ENCODE measurements at regions not wholly inside any gene's neighbourhood (a gene's known extent, or its start where the extent isn't known, plus 50 kb on each side); places are given as distances from the start of the nearest gene placed in this dataset.
"Not testable (repeated sequence)": the region's sequence is repeated elsewhere in the genome, so short reads cannot be mapped to it uniquely, and the experiment has no call there.

DNA sequence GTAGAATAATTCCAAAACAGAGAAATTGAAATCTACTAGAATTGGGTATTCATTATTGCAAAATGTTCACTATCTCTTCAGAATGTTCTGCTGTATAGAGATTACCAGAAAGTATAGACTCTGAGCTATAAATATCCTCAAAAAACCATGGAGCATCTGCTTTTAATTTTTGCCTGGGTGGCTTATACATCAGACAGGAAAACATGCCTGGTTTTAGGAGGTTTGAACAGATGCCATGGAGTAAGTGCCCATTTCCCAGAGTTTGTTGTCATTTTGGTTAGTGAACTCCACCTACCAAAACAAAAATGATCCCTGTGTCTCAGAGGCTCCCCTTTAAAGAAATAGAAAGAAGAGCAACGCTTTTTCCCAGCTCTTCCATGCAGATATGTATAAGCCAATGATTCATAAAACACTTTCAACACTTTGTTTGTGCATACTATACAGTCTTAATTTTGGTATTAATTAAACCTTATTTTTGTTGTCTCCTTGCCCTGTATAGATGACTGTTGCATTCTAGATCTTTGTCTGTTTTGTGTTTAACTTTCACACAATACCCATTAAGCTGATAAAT lies 68.7 kb downstream of the MEPE start:
- peak; percentile 44 for DNase-seq (ENCODE audit: low read depth)

- DNase-seq (ENCODE audit: low read depth): no peak
These were observed 70.8 kb upstream of the SPP1 start for GRCh38 chr4:87904639-87905160.

DNA sequence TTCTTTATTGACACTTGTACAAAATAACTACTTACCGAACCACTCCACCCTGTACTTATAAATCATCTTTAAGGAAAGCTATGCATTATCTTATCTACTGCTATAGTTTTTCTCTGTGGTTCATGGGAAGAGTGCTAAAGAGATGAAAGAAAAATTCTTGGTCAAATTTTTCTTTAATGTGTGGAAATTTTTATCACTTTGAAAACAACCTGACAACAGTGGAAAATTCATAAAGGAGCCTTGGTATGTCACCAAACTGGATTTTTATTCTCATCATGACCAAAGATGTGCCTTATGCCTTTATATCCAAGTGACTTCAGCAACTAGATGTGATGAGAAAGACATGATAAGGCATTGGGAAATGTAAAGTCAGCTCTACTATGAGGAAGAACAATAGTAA lies 67.2 kb upstream of the SPP1 start:
- no peak for DNase-seq (ENCODE audit: low read depth)

- DNase-seq (ENCODE audit: low read depth): no peak
These were observed 64.7 kb upstream of the SPP1 start for GRCh38 chr4:87910795-87911194.

DNA sequence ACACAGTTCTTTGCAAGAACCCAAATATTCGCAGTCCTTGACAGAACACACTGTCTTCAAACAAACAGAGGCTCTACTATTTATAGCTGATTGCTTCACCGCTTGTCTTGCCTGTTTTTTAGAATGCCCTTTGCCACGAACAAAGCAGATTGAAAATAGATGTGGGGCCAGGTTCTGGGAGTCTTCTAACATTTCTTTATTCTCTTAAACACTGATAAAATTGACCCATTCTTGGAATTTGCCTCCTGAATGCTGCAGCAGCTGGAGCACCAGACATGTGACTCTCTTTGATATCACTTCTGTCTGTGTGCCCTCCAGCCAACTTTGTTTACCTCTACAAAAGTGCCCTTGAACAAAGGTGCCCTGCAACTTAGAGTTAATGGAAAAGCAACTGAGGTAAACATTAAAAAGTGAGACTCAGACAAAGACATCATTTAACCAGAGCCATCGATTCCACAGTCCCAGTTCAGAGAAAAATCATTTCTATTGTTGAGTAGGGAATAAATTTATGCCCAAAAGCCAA lies 64.2 kb upstream of the SPP1 start:
- no peak for DNase-seq (ENCODE audit: low read depth)

GRCh38 chr4:87912164-87913004 lies 63.1 kb upstream of the SPP1 start:
- DNase-seq (ENCODE audit: low read depth): no peak

DNA sequence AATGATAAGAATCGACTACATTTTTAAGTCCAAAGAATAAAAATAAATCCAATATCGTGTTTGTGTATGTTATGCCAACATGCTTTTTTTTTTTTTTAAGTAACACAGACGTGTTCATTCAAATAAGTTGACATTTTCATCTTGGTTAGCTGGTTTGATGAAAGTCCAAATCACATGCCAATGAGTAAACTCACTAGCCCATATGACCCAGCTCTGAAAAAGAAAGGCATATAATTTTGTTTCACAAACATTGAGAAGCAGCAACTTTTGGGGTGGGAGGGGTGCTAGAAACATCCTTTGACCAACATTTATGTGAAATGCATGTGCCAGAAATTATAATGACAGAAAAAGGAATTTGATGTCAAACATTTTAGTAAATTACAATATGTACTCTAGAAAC lies 61.6 kb upstream of the SPP1 start:
- peak; percentile 45 for DNase-seq (ENCODE audit: low read depth)

- DNase-seq (ENCODE audit: low read depth): no peak
These were observed 59.9 kb upstream of the SPP1 start for GRCh38 chr4:87915621-87916020.

DNA sequence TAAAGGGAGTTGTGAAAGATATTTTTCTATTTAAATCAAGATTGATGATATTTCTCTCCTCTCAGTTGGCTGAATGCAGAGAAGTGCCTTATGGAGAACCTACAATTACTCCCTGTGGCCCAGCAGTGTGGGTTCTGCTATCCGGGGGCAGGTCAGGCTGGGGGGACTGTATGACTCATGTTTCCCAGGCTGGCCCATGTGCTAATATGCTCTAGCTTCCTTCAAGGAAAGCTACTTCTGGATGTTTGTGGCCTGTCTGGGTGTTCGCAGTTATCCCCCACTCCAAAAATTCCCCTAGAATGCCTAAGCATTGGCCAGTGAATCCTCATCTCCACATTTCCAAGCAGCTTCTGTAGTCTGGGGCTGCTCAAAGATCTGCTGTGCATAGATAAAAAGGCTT lies 58.9 kb upstream of the SPP1 start:
- DNase-seq (ENCODE audit: low read depth): no peak

DNA sequence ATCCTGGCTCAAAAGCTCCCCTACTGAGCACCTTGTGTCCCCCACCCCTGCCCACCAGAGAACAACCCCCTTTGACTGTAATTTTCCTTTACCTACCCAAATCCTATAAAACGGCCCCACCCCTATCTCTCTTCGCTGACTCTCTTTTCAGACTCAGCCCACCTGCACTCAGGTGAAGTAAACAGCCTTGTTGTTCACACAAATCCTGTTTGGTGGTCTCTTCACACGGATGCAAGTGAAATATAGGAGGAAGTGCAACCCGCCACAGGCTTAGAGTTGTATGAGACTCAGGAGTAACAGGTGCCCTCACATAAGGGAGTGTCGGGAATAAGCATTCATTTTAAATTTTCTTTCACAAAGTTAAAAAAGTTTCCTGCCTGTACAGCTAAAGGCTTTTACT lies 57.6 kb upstream of the SPP1 start:
- not testable (repeated sequence) for DNase-seq (ENCODE audit: low read depth)

DNA sequence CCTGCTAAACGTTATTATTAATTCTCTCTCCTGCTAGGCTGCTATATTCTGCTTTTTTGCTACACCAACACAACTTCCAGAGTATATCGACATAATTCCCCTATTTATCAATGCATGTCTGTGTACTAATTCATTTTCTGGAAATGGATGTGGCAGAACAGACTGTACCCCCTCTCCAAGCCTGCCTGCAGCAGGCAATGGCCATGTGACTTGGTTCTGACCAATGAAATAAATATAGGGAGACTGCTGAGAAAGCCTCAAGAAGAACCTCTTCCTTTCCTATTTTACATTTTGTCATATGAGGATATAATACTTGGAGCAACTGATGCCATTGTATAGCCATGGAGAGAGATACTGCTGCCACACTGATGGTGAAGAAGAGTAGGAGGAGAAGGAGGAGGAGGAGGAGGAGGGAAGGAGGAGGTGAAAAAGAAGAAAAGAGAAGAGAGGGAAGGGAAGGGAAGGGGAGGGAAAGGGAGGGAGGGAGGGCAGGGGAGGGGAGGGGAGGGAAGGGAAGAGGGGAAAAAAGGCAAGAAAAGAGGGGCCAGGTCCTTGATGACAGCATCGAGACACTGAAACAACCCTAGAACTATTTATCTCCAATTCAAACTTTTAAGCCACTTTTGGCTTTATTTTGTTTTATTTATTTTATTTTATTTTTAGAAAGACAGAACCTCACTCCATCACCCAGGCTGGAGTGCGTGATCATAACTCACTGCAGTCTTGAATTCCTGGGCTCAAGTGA lies 57.0 kb upstream of the SPP1 start:
- DNase-seq (ENCODE audit: low read depth): no peak

DNA sequence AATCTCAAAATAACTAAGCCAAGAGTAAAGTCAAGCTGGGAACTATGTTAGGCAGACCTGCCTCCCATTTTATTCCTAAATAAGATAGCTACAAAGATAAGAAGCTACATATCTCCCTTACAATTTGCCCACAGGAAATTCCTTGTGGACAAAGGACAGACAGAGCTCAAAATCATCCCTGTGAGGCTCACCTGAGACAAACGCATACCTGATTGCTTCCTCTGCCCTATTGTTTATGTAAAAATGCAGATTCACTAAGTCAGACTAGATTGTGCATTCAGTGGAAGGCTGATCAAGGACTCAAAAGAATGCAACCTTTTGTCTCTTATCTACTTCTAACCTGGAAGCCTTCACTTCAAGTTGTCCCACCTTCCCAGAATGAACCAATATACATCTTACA lies 56.2 kb upstream of the SPP1 start:
- not testable (repeated sequence) for DNase-seq (ENCODE audit: low read depth)

DNA sequence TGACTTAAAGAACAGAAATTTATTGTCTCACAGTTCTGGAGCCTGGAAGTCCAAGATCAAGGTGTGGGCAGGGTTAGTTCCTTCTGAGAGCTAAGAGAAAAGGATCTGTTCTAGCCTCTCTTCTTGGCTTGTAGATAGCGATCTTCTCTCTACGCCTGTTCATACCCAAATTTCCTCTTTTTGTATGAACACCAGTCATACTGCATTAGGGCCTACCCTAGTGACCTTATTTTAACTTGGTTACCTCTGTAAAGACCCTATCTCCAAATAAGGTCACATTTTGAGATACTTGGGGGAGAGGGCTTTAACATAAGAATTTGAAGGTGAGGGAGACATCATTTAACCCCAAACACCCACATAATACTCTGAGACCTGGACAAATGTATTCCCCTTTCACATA lies 55.6 kb upstream of the SPP1 start:
- no peak for DNase-seq (ENCODE audit: low read depth)

DNA sequence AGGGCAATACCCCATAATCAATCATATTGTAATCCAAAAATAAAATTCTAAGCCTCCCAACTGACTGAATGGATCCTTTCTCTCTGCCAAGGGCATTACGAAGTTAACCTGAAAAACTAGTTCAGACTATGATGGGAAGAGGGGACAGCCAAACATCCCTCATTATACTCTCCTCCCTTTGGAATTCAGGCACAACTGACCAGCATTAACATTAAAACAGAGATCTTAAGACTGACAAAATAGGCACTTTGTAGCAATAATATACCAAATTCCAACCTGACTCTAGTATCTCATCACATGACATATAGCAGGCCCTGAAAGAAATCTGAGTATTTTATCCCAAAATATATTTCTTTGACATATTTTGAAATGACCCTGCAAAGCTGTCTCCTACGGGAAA lies 55.0 kb upstream of the SPP1 start:
- DNase-seq (ENCODE audit: low read depth): no peak

GRCh38 chr4:87921626-87922479 lies 53.7 kb upstream of the SPP1 start:
- not testable (repeated sequence) for DNase-seq (ENCODE audit: low read depth)

GRCh38 chr4:87924146-87924545 lies 51.4 kb upstream of the SPP1 start:
- DNase-seq (ENCODE audit: low read depth): not testable (repeated sequence)

Data from stromal cell of bone marrow (primary cell).